Neural progenitor cell (in vitro differentiated cells): ENCODE measurements at regions not wholly inside any gene's neighbourhood (a gene's known extent, or its start where the extent isn't known, plus 50 kb on each side); places are given as distances from the start of the nearest gene placed in this dataset.

Experiments used
- DNase-seq: peaks from one replicate; pipeline ENCODE4 v3.0.0-alpha.2; 2016; ENCODE audit warnings: low spot score
- H2AFZ ChIP-seq: fragments of 200-600 bp; sonication (generic); replicated peaks from 2 replicates; pipeline ENCODE4 v1.6.1; 2016; ENCODE audit warnings: antibody characterized with exemption
- H3F3A ChIP-seq: fragments of 200-600 bp; sonication (generic); 2 replicates; pipeline ENCODE4 v1.6.1; 2016; ENCODE audit warnings: antibody characterized with exemption, low read depth
- H3K27ac ChIP-seq: fragments of 200-600 bp; sonication (generic); 2 replicates; pipeline ENCODE4 v1.5.1; 2016; ENCODE audit warnings: mild to moderate bottlenecking
- H3K27me3 ChIP-seq: fragments of 200-600 bp; sonication (generic); 2 replicates; pipeline ENCODE4 v1.6.1; 2016; ENCODE audit warnings: mild to moderate bottlenecking, moderate library complexity
- H3K36me3 ChIP-seq: fragments of 200-600 bp; sonication (generic); 2 replicates; pipeline ENCODE4 v1.5.1; 2016
- H3K4me1 ChIP-seq: fragments of 200-600 bp; sonication (generic); 2 replicates; pipeline ENCODE4 v1.6.1; 2016; ENCODE audit warnings: mixed run types
- H3K4me2 ChIP-seq: fragments of 200-600 bp; sonication (generic); 2 replicates; pipeline ENCODE4 v1.6.1; 2016
- H3K4me3 ChIP-seq: fragments of 200-600 bp; sonication (generic); 2 replicates; pipeline ENCODE4 v1.5.1; 2016
- H3K79me2 ChIP-seq: fragments of 200-600 bp; sonication (generic); 2 replicates; pipeline ENCODE4 v1.6.1; 2016; ENCODE audit warnings: low read depth
- H3K9ac ChIP-seq: fragments of 200-600 bp; sonication (generic); 2 replicates; pipeline ENCODE4 v1.6.1; 2016
- H3K9me3 ChIP-seq: fragments of 200-600 bp; sonication (generic); 2 replicates; pipeline ENCODE4 v1.5.1; 2016; ENCODE audit warnings: low read depth
- H4K20me1 ChIP-seq: fragments of 200-600 bp; sonication (generic); 2 replicates; pipeline ENCODE4 v1.6.1; 2016; ENCODE audit warnings: low read depth
- H3K27ac Mint-ChIP-seq: 3 replicates; pipeline ENCODE4 v1.8.0; 2021; ENCODE audit warnings: mixed read lengths
- H3K27me3 Mint-ChIP-seq: 2 replicates; pipeline ENCODE4 v1.8.0; 2022; ENCODE audit warnings: low read depth, mild to moderate bottlenecking, inconsistent platforms, moderate library complexity, mixed read lengths; ENCODE audit not compliant: insufficient read depth
- H3K36me3 Mint-ChIP-seq: 3 replicates; pipeline ENCODE4 v1.8.0; 2021; ENCODE audit warnings: mixed read lengths
- H3K4me1 Mint-ChIP-seq: 3 replicates; pipeline ENCODE4 v1.8.0; 2021; ENCODE audit warnings: mixed read lengths
- H3K4me3 Mint-ChIP-seq: 3 replicates; pipeline ENCODE4 v1.8.0; 2021; ENCODE audit warnings: mild to moderate bottlenecking, moderate library complexity, mixed read lengths
- H3K9me3 Mint-ChIP-seq: 3 replicates; pipeline ENCODE4 v1.8.0; 2020; ENCODE audit warnings: mixed read lengths
- CTCF ChIP-seq: fragments of 200-600 bp; sonication (generic); IDR thresholded peaks from 2 replicates; pipeline ENCODE4 v1.5.1; 2017; ENCODE audit warnings: antibody characterized with exemption, mild to moderate bottlenecking
- EZH2 ChIP-seq: fragments of 200-600 bp; sonication (generic); IDR thresholded peaks from 2 replicates; pipeline ENCODE4 v1.6.1; 2017; ENCODE audit warnings: antibody characterized with exemption, mild to moderate bottlenecking, moderate library complexity
- EZH2phosphoT487 ChIP-seq: fragments of 200-600 bp; sonication (generic); IDR thresholded peaks from 2 replicates; pipeline ENCODE4 v1.6.1; 2017; ENCODE audit warnings: antibody characterized with exemption

DNA sequence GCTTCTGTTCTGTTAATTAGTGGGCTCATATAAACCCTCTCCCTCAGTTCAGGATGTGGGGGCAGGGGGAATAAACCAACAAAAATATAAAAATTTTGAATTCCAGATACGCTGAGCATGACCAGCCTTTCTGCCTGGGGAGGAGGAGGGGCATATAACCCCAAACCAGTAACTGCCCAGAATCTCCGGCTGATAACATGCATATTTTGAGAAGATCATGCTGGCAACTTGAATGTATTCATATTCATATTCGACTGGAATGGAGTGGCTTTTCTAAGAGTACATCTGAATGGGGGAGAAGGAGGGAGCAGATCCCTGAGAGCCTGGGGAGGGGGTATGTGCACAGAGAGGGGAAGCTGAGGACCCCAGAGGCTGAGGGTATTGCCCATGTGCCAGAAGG, 54.5 kb upstream of the LCTL start:
- H3K27ac Mint-ChIP-seq = no peak overlapping the region
- Histone ChIP-seq H3K9me3 (no peaks in the 10 kb centered on the region), H3K4me3 (no peak overlapping the region), H3K27me3 (peaks cover 20% of the 10 kb centered on the region), H3K4me2 (no peak overlapping the region), H2AFZ (no peak overlapping the region), H3F3A (peaks cover 29% of the 10 kb centered on the region), H3K9ac (no peak overlapping the region), H3K4me1 (peaks cover 33% of the 10 kb centered on the region), H3K36me3 (no peaks in the 10 kb centered on the region), H4K20me1 (no peaks in the 10 kb centered on the region), H3K27ac (no peak overlapping the region), H3K79me2 (no peaks in the 10 kb centered on the region)
- H3K36me3 Mint-ChIP-seq = no peaks in the 10 kb centered on the region
- no peak for DNase-seq
- H3K4me3 Mint-ChIP-seq = no peak overlapping the region
- H3K9me3 Mint-ChIP-seq = no peaks in the 10 kb centered on the region
- H3K4me1 Mint-ChIP-seq = peaks cover 44% of the 10 kb centered on the region
- TF ChIP-seq CTCF (no peak), EZH2 (no peak), EZH2phosphoT487 (no peak)
- peaks cover 14% of the 10 kb centered on the region for H3K27me3 Mint-ChIP-seq

GRCh38 chr15:66620744-66621344, 55.0 kb upstream of the LCTL start:
- no peak for DNase-seq
- no peaks in the 10 kb centered on the region for H3K9me3 ChIP-seq
- H3K27ac ChIP-seq = no peak overlapping the region
- H3K4me3 ChIP-seq = no peak overlapping the region
- H3K4me3 Mint-ChIP-seq = peak overlapping the region; percentile 34
- no peak for TF ChIP-seq EZH2phosphoT487
- TF ChIP-seq CTCF = no peak
- TF ChIP-seq EZH2 = no peak
- peak overlapping the region; percentile 85 for H3K27ac Mint-ChIP-seq
- H3F3A ChIP-seq = peaks cover 29% of the 10 kb centered on the region
- peak overlapping the region; percentile 69 for H3K4me2 ChIP-seq
- H3K4me1 Mint-ChIP-seq = peaks cover 44% of the 10 kb centered on the region
- no peak overlapping the region for H3K9ac ChIP-seq
- H4K20me1 ChIP-seq = no peaks in the 10 kb centered on the region
- no peaks in the 10 kb centered on the region for H3K9me3 Mint-ChIP-seq
- H3K36me3 ChIP-seq = no peaks in the 10 kb centered on the region
- H2AFZ ChIP-seq = no peak overlapping the region
- H3K79me2 ChIP-seq = no peaks in the 10 kb centered on the region
- H3K27me3 Mint-ChIP-seq = peaks cover 14% of the 10 kb centered on the region
- no peaks in the 10 kb centered on the region for H3K36me3 Mint-ChIP-seq
- H3K27me3 ChIP-seq = peaks cover 20% of the 10 kb centered on the region
- H3K4me1 ChIP-seq = peaks cover 33% of the 10 kb centered on the region

- H3K4me1 Mint-ChIP-seq = peaks cover 43% of the 10 kb centered on the region
- Histone ChIP-seq H3K4me1 (peaks cover 33% of the 10 kb centered on the region), H3K9ac (no peak overlapping the region), H3K4me3 (peak overlapping the region; percentile 17), H3K4me2 (peak overlapping the region; percentile 69), H3K79me2 (no peaks in the 10 kb centered on the region), H3F3A (peaks cover 29% of the 10 kb centered on the region), H2AFZ (peak overlapping the region; percentile 75), H3K36me3 (no peaks in the 10 kb centered on the region), H4K20me1 (no peaks in the 10 kb centered on the region), H3K9me3 (no peaks in the 10 kb centered on the region), H3K27me3 (peaks cover 20% of the 10 kb centered on the region), H3K27ac (no peak overlapping the region)
- peaks cover 14% of the 10 kb centered on the region for H3K27me3 Mint-ChIP-seq
- DNase-seq = peak; percentile 75
- TF ChIP-seq EZH2 = no peak
- no peak for TF ChIP-seq CTCF
- no peak for TF ChIP-seq EZH2phosphoT487
- H3K4me3 Mint-ChIP-seq = peak overlapping the region; percentile 34
- no peaks in the 10 kb centered on the region for H3K9me3 Mint-ChIP-seq
- H3K27ac Mint-ChIP-seq = peak overlapping the region; percentile 85
- no peaks in the 10 kb centered on the region for H3K36me3 Mint-ChIP-seq
Measured at GRCh38 chr15:66621491-66622467, 56.0 kb upstream of the LCTL start.
